OCI-LY1 (cell line): ENCODE measurements at regions not wholly inside any gene's neighbourhood (a gene's known extent, or its start where the extent isn't known, plus 50 kb on each side); places are given as distances from the start of the nearest gene placed in this dataset.

Source experiments
- H2AFZ ChIP-seq: fragments of 200-600 bp; sonication (generic), shearing (Covaris generic); 2 replicates; pipeline ENCODE4 v1.6.0; 2014; ENCODE audit warnings: antibody characterized with exemption, mild to moderate bottlenecking, low read length
- H3F3A ChIP-seq: fragments of 200-600 bp; sonication (generic), shearing (Covaris generic); 2 replicates; pipeline ENCODE4 v1.6.0; 2014; ENCODE audit warnings: mild to moderate bottlenecking, antibody characterized with exemption, low read length, moderate library complexity; ENCODE audit not compliant: insufficient read depth
- H3K27ac ChIP-seq: fragments of 200-600 bp; sonication (generic); 2 replicates; pipeline ENCODE4 v1.5.1; 2014; ENCODE audit warnings: low read length, mixed run types, mild to moderate bottlenecking, low read depth; ENCODE audit not compliant: poor library complexity, severe bottlenecking
- H3K27me3 ChIP-seq: fragments of 200-600 bp; sonication (generic); 2 replicates; pipeline ENCODE4 v1.6.0; 2014; ENCODE audit warnings: antibody characterized with exemption, mild to moderate bottlenecking, low read length, moderate library complexity; ENCODE audit not compliant: insufficient read depth
- H3K36me3 ChIP-seq: fragments of 200-600 bp; sonication (generic); 2 replicates; pipeline ENCODE4 v1.6.1; 2014; ENCODE audit warnings: mild to moderate bottlenecking, antibody characterized with exemption, low read length, moderate library complexity, mixed read lengths; ENCODE audit not compliant: insufficient read depth
- H3K4me1 ChIP-seq: fragments of 200-600 bp; sonication (generic); 2 replicates; pipeline ENCODE4 v1.5.1; 2014; ENCODE audit warnings: mild to moderate bottlenecking, low read length, moderate library complexity; ENCODE audit not compliant: insufficient read depth, severe bottlenecking
- H3K4me2 ChIP-seq: fragments of 200-600 bp; sonication (generic), shearing (Covaris generic); 2 replicates; pipeline ENCODE4 v1.6.1; 2014; ENCODE audit warnings: low read length
- H3K4me3 ChIP-seq: fragments of 200-600 bp; sonication (generic); 2 replicates; pipeline ENCODE4 v1.5.1; 2014; ENCODE audit warnings: low read length, low read depth, mild to moderate bottlenecking, mixed read lengths; ENCODE audit not compliant: poor library complexity, severe bottlenecking
- H3K79me2 ChIP-seq: fragments of 200-600 bp; shearing (Covaris generic); 2 replicates; pipeline ENCODE4 v1.6.1; 2016; ENCODE audit warnings: mixed run types, low read length, mixed read lengths; ENCODE audit not compliant: insufficient read depth
- H3K9ac ChIP-seq: fragments of 200-600 bp; sonication (generic), shearing (Covaris generic); 2 replicates; pipeline ENCODE4 v1.6.1; 2014; ENCODE audit warnings: mild to moderate bottlenecking, low read length, mixed read lengths
- H3K9me2 ChIP-seq: fragments of 200-600 bp; sonication (generic), shearing (Covaris generic); 2 replicates; pipeline ENCODE4 v1.6.1; 2014; ENCODE audit warnings: low read depth, mild to moderate bottlenecking, low read length, mixed read lengths
- H3K9me3 ChIP-seq: fragments of 200-600 bp; shearing (Covaris generic); 2 replicates; pipeline ENCODE4 v1.6.1; 2014; ENCODE audit warnings: low read length, mixed read lengths
- H4K20me1 ChIP-seq: fragments of 200-600 bp; sonication (generic), shearing (Covaris generic); 2 replicates; pipeline ENCODE4 v1.6.0; 2016; ENCODE audit warnings: mild to moderate bottlenecking, low read length; ENCODE audit not compliant: insufficient read depth
- CTCF ChIP-seq: fragments of 200-600 bp; sonication (generic), shearing (Covaris generic); IDR thresholded peaks from 2 replicates; pipeline ENCODE4 v1.5.1; 2017; ENCODE audit warnings: mild to moderate bottlenecking, antibody characterized with exemption, low read length, moderate library complexity, mixed read lengths
- EZH2 ChIP-seq: fragments of 200-600 bp; sonication (generic), shearing (Covaris generic); IDR thresholded peaks from 2 replicates; pipeline ENCODE4 v1.8.0; 2017; ENCODE audit warnings: borderline replicate concordance, mixed run types, mild to moderate bottlenecking, antibody characterized with exemption, low read length, moderate library complexity, mixed read lengths

GRCh38 chr11:23767576-23767975, 729.3 kb upstream of the LUZP2 start:
- Histone ChIP-seq H3K9me3 (0 out of 2 replicates have a peak, but pooled peaks cover 3% of the 10 kb centered on the region), H3K4me3 (no peak overlapping the region)
- TF ChIP-seq EZH2 = no peak
- TF ChIP-seq CTCF = no peak

GRCh38 chr11:23769214-23769613, 727.6 kb upstream of the LUZP2 start:
- H3K27ac ChIP-seq = no peak overlapping the region
- no peaks in the 10 kb centered on the region for H3K79me2 ChIP-seq
- TF ChIP-seq EZH2 (no peak), CTCF (no peak)
- no peaks in the 10 kb centered on the region for H3F3A ChIP-seq
- 0 out of 2 replicates have a peak, but pooled peaks cover 3% of the 10 kb centered on the region for H3K9me3 ChIP-seq
- H3K36me3 ChIP-seq = no peaks in the 10 kb centered on the region
- no peaks in the 10 kb centered on the region for H3K4me1 ChIP-seq
- no peak overlapping the region for H3K9ac ChIP-seq
- H4K20me1 ChIP-seq = no peaks in the 10 kb centered on the region
- no peaks in the 10 kb centered on the region for H3K9me2 ChIP-seq
- H2AFZ ChIP-seq = no peak overlapping the region
- H3K27me3 ChIP-seq = no peaks in the 10 kb centered on the region
- H3K4me2 ChIP-seq = no peak overlapping the region
- no peak overlapping the region for H3K4me3 ChIP-seq

More at GRCh38 chr11:23767576-23767975, 729.3 kb upstream of the LUZP2 start:
- Histone ChIP-seq H3K9me2 (no peaks in the 10 kb centered on the region), H3K27ac (no peak overlapping the region), H3F3A (no peaks in the 10 kb centered on the region), H3K9ac (no peak overlapping the region), H2AFZ (no peak overlapping the region), H3K4me1 (no peaks in the 10 kb centered on the region), H3K79me2 (no peaks in the 10 kb centered on the region), H3K27me3 (no peaks in the 10 kb centered on the region), H3K4me2 (no peak overlapping the region), H4K20me1 (no peaks in the 10 kb centered on the region), H3K36me3 (no peaks in the 10 kb centered on the region)

DNA sequence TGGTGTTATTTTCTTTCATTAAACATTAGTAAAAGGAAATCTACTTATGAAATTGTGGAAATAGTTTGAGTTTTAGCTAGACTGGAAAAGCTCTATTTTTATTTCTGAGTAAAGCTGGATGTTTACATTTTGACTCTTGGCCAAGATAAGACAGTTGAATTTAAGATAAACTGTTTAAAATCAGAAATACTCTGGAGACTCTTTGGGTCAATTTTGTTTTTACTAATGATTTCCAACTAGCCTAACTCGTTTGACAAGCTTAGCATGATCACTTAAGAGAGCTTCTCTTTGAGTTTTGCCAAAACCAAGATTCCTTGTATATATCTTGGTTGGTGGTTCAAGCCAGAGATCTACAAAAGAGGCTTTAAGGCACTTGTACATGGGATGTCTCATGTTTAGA, 724.8 kb upstream of the LUZP2 start:
- H3K36me3 ChIP-seq = no peaks in the 10 kb centered on the region

More for the DNA sequence above, 724.8 kb upstream of the LUZP2 start:
- Histone ChIP-seq H3K27ac (no peak overlapping the region), H3K79me2 (no peaks in the 10 kb centered on the region), H3K4me3 (no peak overlapping the region), H3K4me1 (no peaks in the 10 kb centered on the region), H3K4me2 (no peak overlapping the region), H3F3A (no peaks in the 10 kb centered on the region), H2AFZ (no peak overlapping the region), H3K9me3 (0 out of 2 replicates have a peak, but pooled peaks cover 3% of the 10 kb centered on the region), H3K9me2 (no peaks in the 10 kb centered on the region), H3K9ac (no peak overlapping the region), H3K27me3 (no peaks in the 10 kb centered on the region), H4K20me1 (no peaks in the 10 kb centered on the region)
- no peak for TF ChIP-seq CTCF
- no peak for TF ChIP-seq EZH2
